ENCODE measurements at regions not wholly inside any gene's neighbourhood (a gene's known extent, or its start where the extent isn't known, plus 50 kb on each side); places are given as distances from the start of the nearest gene placed in this dataset.

- intact Hi-C loops (cut with DNase I; ENCODE audit: low total_unique reads), result no loop called here
- WGBS, 5 donors, result 27 to 75% (median 55%) methylated on average over 2 of the region's 2 CpGs
Measured at GRCh38 chr3:147744967-147745366, 335.8 kb downstream of the ZIC1 start.

GRCh38 chr3:147755310-147755709, 346.1 kb downstream of the ZIC1 start:
- DNase-seq, result no peak
- Histone ChIP-seq H3K4me1 (no peaks in the 10 kb centered on the region), H3K36me3 (no peaks in the 10 kb centered on the region), H3K4me3 (no peak overlapping the region), H3K27ac (no peak overlapping the region), H3K9me3 (no peaks in the 10 kb centered on the region), H3K27me3 (replicated peaks in 1 of 7) (no peaks in the 10 kb centered on the region)
- TF ChIP-seq, protein P1, sequence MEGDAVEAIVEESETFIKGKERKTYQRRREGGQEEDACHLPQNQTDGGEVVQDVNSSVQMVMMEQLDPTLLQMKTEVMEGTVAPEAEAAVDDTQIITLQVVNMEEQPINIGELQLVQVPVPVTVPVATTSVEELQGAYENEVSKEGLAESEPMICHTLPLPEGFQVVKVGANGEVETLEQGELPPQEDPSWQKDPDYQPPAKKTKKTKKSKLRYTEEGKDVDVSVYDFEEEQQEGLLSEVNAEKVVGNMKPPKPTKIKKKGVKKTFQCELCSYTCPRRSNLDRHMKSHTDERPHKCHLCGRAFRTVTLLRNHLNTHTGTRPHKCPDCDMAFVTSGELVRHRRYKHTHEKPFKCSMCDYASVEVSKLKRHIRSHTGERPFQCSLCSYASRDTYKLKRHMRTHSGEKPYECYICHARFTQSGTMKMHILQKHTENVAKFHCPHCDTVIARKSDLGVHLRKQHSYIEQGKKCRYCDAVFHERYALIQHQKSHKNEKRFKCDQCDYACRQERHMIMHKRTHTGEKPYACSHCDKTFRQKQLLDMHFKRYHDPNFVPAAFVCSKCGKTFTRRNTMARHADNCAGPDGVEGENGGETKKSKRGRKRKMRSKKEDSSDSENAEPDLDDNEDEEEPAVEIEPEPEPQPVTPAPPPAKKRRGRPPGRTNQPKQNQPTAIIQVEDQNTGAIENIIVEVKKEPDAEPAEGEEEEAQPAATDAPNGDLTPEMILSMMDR (IDR thresholded peaks at IDR 0.05 in 8 of 11, conservative IDR thresholded peaks at IDR 0.05 in 3 of 11), result no peak
- TF ChIP-seq POLR2AphosphoS5 (IDR thresholded peaks at IDR 0.05) (no peak), POLR2A (IDR thresholded peaks at IDR 0.05) (no peak)
- intact Hi-C loops (cut with DNase I; ENCODE audit: low total_unique reads), result no loop called here
- WGBS, 5 donors, result 85 to 96% (median 90%) methylated on average over 3 of the region's 3 CpGs

More at GRCh38 chr3:147744967-147745366, 335.8 kb downstream of the ZIC1 start:
- TF ChIP-seq POLR2A (IDR thresholded peaks at IDR 0.05) (no peak), POLR2AphosphoS5 (IDR thresholded peaks at IDR 0.05) (no peak)
- TF ChIP-seq, protein P1 (IDR thresholded peaks at IDR 0.05 in 8 of 11, conservative IDR thresholded peaks at IDR 0.05 in 3 of 11), result no peak
- Histone ChIP-seq H3K4me1 (no peaks in the 10 kb centered on the region), H3K9me3 (peaks cover 0 to 4% (median 0%) of the 10 kb centered on the region in 8 donors), H3K27ac (no peak overlapping the region), H3K4me3 (no peak overlapping the region), H3K36me3 (no peaks in the 10 kb centered on the region), H3K27me3 (replicated peaks in 1 of 7) (no peaks in the 10 kb centered on the region)
- no peak for DNase-seq

DNA sequence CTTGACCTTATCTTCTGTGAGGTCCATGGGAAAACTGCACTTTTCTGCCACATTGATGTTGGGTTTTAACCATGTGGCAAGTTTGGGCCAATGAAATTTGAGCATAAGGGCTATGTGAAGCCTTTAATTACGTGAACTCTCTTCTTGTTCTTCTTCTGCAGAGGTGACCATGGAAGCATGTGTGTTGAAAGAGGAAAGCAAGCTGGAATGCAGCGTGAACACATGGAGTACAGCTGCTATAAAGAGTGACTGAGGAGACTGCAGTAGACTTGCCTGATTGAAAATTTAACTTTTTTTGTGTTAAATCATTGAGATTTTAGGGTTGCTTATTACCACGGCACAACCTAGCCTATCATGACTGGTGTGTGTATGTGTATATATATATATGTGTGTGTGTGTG, 347.3 kb downstream of the ZIC1 start:
- 77 to 81% (median 78%) methylated on average over 3 of the region's 3 CpGs for WGBS, 5 donors
- Histone ChIP-seq H3K9me3 (no peaks in the 10 kb centered on the region), H3K27ac (no peak overlapping the region), H3K36me3 (no peaks in the 10 kb centered on the region), H3K27me3 (replicated peaks in 1 of 7) (no peaks in the 10 kb centered on the region), H3K4me1 (no peaks in the 10 kb centered on the region), H3K4me3 (no peak overlapping the region)
- TF ChIP-seq, protein P1 (IDR thresholded peaks at IDR 0.05 in 8 of 11, conservative IDR thresholded peaks at IDR 0.05 in 3 of 11), result no peak
- no peak for TF ChIP-seq POLR2AphosphoS5 (IDR thresholded peaks at IDR 0.05)
- TF ChIP-seq POLR2A (IDR thresholded peaks at IDR 0.05), result no peak
- intact Hi-C loops (cut with DNase I; ENCODE audit: low total_unique reads), result no loop called here
- no peak for DNase-seq

- Histone ChIP-seq H3K4me3 (no peak overlapping the region), H3K4me1 (no peaks in the 10 kb centered on the region), H3K9me3 (no peaks in the 10 kb centered on the region), H3K27ac (no peak overlapping the region), H3K36me3 (no peaks in the 10 kb centered on the region), H3K27me3 (replicated peaks in 1 of 7) (no peaks in the 10 kb centered on the region)
- DNase-seq, result no peak
- 80 to 93% (median 90%) methylated on average over 3 of the region's 3 CpGs for WGBS, 5 donors
- intact Hi-C loops (cut with DNase I; ENCODE audit: low total_unique reads), result no loop called here
- TF ChIP-seq, protein P1 (IDR thresholded peaks at IDR 0.05 in 8 of 11, conservative IDR thresholded peaks at IDR 0.05 in 3 of 11), result no peak
Measured at GRCh38 chr3:147757866-147758265, 348.7 kb downstream of the ZIC1 start.
